GM12865 (cell line): ENCODE measurements at regions not wholly inside any gene's neighbourhood (a gene's known extent, or its start where the extent isn't known, plus 50 kb on each side); places are given as distances from the start of the nearest gene placed in this dataset.

Experiments used
- DNase-seq: peaks from one replicate; pipeline ENCODE4 v3.0.0; 2010; ENCODE audit warnings: low read depth
- H3K4me3 ChIP-seq: 2 replicates; pipeline ENCODE4 v1.5.1; 2011; ENCODE audit warnings: mild to moderate bottlenecking, low read depth, low read length, control low read depth
- CTCF ChIP-seq: IDR thresholded peaks from 2 replicates; pipeline ENCODE4 v1.5.1; 2011; ENCODE audit warnings: low read length, control low read depth, low read depth, inconsistent platforms; ENCODE audit not compliant: insufficient read depth; ENCODE audit errors: missing control alignments

GRCh38 chr13:22563272-22563671, 617.5 kb upstream of the SGCG start:
- no peak overlapping the region for H3K4me3 ChIP-seq
- DNase-seq = no peak
- no peak for TF ChIP-seq CTCF

- DNase-seq = no peak
- TF ChIP-seq CTCF = no peak
- no peak overlapping the region for H3K4me3 ChIP-seq
Observed at GRCh38 chr13:22569811-22570210, 611.0 kb upstream of the SGCG start.

- DNase-seq = no peak
- H3K4me3 ChIP-seq = no peak overlapping the region
- no peak for TF ChIP-seq CTCF
Observed at GRCh38 chr13:22589880-22590279, 590.9 kb upstream of the SGCG start.

GRCh38 chr13:22592515-22592914, 588.3 kb upstream of the SGCG start:
- H3K4me3 ChIP-seq = no peak overlapping the region

GRCh38 chr13:22594041-22594440, 586.7 kb upstream of the SGCG start:
- TF ChIP-seq CTCF = no peak
- no peak overlapping the region for H3K4me3 ChIP-seq
- DNase-seq = no peak

More at GRCh38 chr13:22592515-22592914, 588.3 kb upstream of the SGCG start:
- no peak for TF ChIP-seq CTCF
- DNase-seq = no peak

GRCh38 chr13:22596171-22596863, 584.5 kb upstream of the SGCG start:
- TF ChIP-seq CTCF = no peak

GRCh38 chr13:22599156-22599555, 581.6 kb upstream of the SGCG start:
- no peak overlapping the region for H3K4me3 ChIP-seq
- no peak for TF ChIP-seq CTCF
- no peak for DNase-seq

More at GRCh38 chr13:22596171-22596863, 584.5 kb upstream of the SGCG start:
- no peak overlapping the region for H3K4me3 ChIP-seq
- DNase-seq = no peak
